LNCAP (cell line): ENCODE measurements at regions not wholly inside any gene's neighbourhood (a gene's known extent, or its start where the extent isn't known, plus 50 kb on each side); places are given as distances from the start of the nearest gene placed in this dataset.

Experiments used
- CTCF ChIP-seq: fragments of 450-650 bp; IDR thresholded peaks from 2 replicates; pipeline ENCODE4 v1.5.1; 2017; ENCODE audit warnings: mild to moderate bottlenecking

- TF ChIP-seq CTCF, result no peak
Observed at GRCh38 chr10:3427950-3428354, 255.4 kb upstream of the PITRM1 start.

GRCh38 chr10:3427347-3427746 is 254.8 kb upstream of the PITRM1 start:
- TF ChIP-seq CTCF, result no peak

- TF ChIP-seq CTCF, result no peak
Observed at GRCh38 chr10:3426190-3426845, 253.7 kb upstream of the PITRM1 start.

GRCh38 chr10:3425716-3426115 is 253.1 kb upstream of the PITRM1 start:
- TF ChIP-seq CTCF, result no peak

GRCh38 chr10:3425261-3425660 is 252.7 kb upstream of the PITRM1 start:
- TF ChIP-seq CTCF, result no peak

GRCh38 chr10:3424111-3424851 is 251.7 kb upstream of the PITRM1 start:
- TF ChIP-seq CTCF, result no peak

- no peak for TF ChIP-seq CTCF
Observed at GRCh38 chr10:3423384-3423783, 250.8 kb upstream of the PITRM1 start.
